PFSK-1 (cell line): ENCODE measurements at regions not wholly inside any gene's neighbourhood (a gene's known extent, or its start where the extent isn't known, plus 50 kb on each side); places are given as distances from the start of the nearest gene placed in this dataset.

Source experiments
- FOXP2 ChIP-seq: optimal IDR thresholded peaks from 2 replicates; pipeline ENCODE3; 2011; ENCODE audit warnings: borderline replicate concordance, control low read depth, inconsistent platforms; ENCODE audit not compliant: insufficient read depth; ENCODE audit errors: extremely low read length, extremely low read depth
- POLR2AphosphoS5 ChIP-seq: IDR thresholded peaks from 2 replicates; pipeline ENCODE4 v1.6.1; 2012; ENCODE audit warnings: low read depth, mild to moderate bottlenecking, control low read depth, low read length, moderate library complexity
- SIN3A ChIP-seq: IDR thresholded peaks from 2 replicates; pipeline ENCODE4 v1.6.1; 2012; ENCODE audit warnings: mild to moderate bottlenecking, low read length, moderate library complexity, borderline replicate concordance; ENCODE audit not compliant: insufficient read depth
- TAF1 ChIP-seq: IDR thresholded peaks from 2 replicates; pipeline ENCODE4 v1.6.1; 2012; ENCODE audit warnings: low read length, control low read depth, borderline replicate concordance; ENCODE audit not compliant: insufficient read depth
- TF ChIP-seq, protein P1 (sequence below), 2 experiments: IDR thresholded peaks; 2 replicates each; pipeline versions ENCODE4 v1.6.1 to v1.8.0; 2011 to 2012; ENCODE audit warnings: low read depth in 2 of 2, low read length in 2 of 2, control low read depth in 1 of 2, inconsistent platforms in 1 of 2, mild to moderate bottlenecking in 1 of 2, moderate library complexity in 1 of 2; ENCODE audit not compliant: insufficient read depth in 1 of 2

DNA sequence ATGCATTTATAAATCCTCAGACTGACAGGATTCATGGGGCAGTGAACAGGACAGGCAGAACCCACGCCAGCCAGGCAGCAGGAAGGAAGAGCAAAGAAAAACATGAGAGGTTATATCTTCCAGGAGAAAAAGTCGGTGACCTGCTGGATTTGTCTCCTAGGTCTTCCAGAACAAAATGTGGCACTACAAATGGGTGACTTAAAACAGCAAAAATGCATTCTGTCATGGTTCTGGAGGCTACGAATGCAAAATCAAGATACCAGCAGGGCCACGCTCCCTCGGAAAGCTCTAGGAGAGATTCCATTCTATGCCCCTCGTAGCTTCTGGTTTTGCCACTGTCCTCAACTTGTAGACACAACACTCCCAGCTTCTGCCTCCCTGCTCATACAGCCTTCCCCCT lies 63.4 kb downstream of the PSMG1 start:
- TF ChIP-seq SIN3A (no peak), TAF1 (no peak), FOXP2 (no peak), POLR2AphosphoS5 (no peak)
- TF ChIP-seq, protein P1, sequence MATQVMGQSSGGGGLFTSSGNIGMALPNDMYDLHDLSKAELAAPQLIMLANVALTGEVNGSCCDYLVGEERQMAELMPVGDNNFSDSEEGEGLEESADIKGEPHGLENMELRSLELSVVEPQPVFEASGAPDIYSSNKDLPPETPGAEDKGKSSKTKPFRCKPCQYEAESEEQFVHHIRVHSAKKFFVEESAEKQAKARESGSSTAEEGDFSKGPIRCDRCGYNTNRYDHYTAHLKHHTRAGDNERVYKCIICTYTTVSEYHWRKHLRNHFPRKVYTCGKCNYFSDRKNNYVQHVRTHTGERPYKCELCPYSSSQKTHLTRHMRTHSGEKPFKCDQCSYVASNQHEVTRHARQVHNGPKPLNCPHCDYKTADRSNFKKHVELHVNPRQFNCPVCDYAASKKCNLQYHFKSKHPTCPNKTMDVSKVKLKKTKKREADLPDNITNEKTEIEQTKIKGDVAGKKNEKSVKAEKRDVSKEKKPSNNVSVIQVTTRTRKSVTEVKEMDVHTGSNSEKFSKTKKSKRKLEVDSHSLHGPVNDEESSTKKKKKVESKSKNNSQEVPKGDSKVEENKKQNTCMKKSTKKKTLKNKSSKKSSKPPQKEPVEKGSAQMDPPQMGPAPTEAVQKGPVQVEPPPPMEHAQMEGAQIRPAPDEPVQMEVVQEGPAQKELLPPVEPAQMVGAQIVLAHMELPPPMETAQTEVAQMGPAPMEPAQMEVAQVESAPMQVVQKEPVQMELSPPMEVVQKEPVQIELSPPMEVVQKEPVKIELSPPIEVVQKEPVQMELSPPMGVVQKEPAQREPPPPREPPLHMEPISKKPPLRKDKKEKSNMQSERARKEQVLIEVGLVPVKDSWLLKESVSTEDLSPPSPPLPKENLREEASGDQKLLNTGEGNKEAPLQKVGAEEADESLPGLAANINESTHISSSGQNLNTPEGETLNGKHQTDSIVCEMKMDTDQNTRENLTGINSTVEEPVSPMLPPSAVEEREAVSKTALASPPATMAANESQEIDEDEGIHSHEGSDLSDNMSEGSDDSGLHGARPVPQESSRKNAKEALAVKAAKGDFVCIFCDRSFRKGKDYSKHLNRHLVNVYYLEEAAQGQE (IDR thresholded peaks at IDR 0.05; ENCODE audit: insufficient read depth in 1 of 2, low read depth in 2 of 2, low read length in 2 of 2): no peak

DNA sequence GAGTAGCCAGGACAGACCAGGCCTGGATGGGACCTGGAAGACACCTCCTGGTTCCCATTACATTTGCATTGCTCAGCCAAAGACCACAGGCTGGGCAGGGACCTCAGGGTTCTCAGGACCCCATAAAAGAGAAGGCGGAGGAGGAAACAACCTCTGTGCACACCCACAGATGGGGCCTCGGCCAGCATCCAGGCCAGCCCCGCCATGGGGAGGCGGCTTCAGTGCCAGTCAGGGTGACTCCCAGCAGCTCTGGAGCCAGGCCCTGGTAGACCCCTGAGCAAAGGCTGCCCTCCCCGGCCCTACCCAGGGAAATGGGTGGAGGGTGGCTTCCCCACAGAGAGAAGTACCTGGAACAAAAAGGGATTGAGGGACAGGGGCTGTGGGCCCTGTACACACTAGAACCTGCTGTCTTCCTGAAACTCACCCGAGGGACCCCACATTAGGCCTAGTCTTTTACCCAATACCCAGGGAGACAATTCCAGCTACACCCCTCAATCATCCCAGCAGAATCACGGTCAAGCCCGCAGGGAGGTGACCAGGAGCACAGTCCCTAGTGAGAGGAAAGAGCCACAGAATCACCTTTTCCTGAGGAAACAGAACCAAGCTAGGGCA lies 64.5 kb downstream of the PSMG1 start:
- no peak for TF ChIP-seq TAF1
- no peak for TF ChIP-seq SIN3A
- TF ChIP-seq POLR2AphosphoS5: no peak
- TF ChIP-seq, protein P1 (IDR thresholded peaks at IDR 0.05; ENCODE audit: insufficient read depth in 1 of 2, low read depth in 2 of 2, low read length in 2 of 2): no peak
- TF ChIP-seq FOXP2: no peak

DNA sequence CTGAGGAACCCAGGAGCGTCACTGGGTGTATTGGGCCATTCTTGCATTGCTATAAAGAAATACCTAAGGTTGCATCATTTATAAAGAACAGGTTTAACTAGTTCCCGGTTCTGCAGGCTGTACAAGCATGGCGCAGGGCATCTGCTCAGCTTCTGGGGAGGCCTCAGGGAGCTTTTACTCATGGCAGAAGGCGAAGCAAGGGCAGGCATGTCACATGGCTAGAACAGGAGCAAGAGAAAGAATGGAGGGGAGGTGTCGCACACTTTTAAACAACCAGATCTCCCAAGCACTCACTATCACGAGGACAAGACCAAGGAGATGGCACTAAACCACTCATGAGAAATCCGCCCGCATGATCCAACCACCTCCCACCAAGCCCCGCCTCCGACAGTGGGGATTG lies 65.2 kb downstream of the PSMG1 start:
- TF ChIP-seq SIN3A (no peak), TAF1 (no peak), FOXP2 (no peak), POLR2AphosphoS5 (no peak)
- TF ChIP-seq, protein P1 (IDR thresholded peaks at IDR 0.05; ENCODE audit: insufficient read depth in 1 of 2, low read depth in 2 of 2, low read length in 2 of 2): no peak

DNA sequence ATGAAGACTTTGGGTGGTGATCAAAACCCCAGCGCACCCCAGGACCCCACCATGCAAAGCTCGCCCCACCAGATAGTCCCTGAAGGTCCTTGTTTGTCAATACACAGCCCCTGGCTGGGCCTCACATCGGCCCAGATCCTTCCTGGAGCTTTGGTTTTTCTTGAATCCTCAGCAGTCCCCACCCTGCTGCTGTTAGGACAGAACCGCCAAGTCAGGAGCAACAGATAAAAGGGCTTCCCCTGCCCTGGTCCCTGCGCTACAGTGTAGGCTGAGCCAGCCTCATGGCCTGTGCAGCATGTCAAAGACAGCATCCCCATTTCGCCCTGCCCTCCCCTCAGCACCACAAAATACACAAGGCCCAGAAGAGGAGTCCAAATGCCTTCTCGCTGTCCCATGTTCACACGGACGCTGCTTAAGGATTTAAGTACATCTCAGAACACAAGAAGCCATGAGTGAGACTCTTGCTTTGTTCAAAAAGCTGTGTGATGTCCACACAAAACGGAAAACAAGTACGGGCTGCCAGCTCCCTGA lies 65.7 kb downstream of the PSMG1 start:
- no peak for TF ChIP-seq TAF1
- TF ChIP-seq, protein P1 (IDR thresholded peaks at IDR 0.05; ENCODE audit: insufficient read depth in 1 of 2, low read depth in 2 of 2, low read length in 2 of 2): no peak
- no peak for TF ChIP-seq SIN3A
- TF ChIP-seq POLR2AphosphoS5: no peak
- no peak for TF ChIP-seq FOXP2
